Retinal pigment epithelial cell (primary cell): ENCODE measurements at regions not wholly inside any gene's neighbourhood (a gene's known extent, or its start where the extent isn't known, plus 50 kb on each side); places are given as distances from the start of the nearest gene placed in this dataset.
"Not testable (repeated sequence)": the region's sequence is repeated elsewhere in the genome, so short reads cannot be mapped to it uniquely, and the experiment has no call there.

Experiments used
- DNase-seq: peaks from one replicate; pipeline ENCODE4 v3.0.0-alpha.2; 2010; ENCODE audit warnings: low read depth
- H3K4me3 ChIP-seq: 2 replicates; pipeline ENCODE4 v1.5.1; 2011; ENCODE audit warnings: mild to moderate bottlenecking, low read length, control low read depth, moderate library complexity
- TF ChIP-seq, protein P1 (sequence below): conservative IDR thresholded peaks from 2 replicates; pipeline ENCODE4 v1.5.1; 2011; ENCODE audit warnings: low read depth, low read length, control low read depth, inconsistent platforms

DNA sequence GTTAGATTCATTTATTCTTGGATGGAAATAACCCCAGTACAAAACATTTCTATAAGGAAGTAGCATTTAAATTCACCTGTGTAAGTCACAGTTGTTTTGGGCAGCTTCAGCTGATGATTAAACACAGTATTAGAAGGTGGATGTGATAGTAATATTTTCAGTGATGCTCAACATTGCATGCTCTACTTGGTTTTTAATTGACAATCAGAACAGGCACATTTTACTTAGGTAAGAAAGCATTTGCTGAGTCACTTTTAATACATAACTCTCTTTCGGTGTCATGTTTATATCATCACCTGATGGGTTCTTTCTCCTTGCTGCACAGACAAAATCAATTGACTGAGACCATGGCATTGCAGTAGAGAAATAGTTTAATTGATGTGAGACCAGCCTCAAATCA, 80.7 kb downstream of the CMAS start:
- DNase-seq: no peak
- TF ChIP-seq, protein P1, sequence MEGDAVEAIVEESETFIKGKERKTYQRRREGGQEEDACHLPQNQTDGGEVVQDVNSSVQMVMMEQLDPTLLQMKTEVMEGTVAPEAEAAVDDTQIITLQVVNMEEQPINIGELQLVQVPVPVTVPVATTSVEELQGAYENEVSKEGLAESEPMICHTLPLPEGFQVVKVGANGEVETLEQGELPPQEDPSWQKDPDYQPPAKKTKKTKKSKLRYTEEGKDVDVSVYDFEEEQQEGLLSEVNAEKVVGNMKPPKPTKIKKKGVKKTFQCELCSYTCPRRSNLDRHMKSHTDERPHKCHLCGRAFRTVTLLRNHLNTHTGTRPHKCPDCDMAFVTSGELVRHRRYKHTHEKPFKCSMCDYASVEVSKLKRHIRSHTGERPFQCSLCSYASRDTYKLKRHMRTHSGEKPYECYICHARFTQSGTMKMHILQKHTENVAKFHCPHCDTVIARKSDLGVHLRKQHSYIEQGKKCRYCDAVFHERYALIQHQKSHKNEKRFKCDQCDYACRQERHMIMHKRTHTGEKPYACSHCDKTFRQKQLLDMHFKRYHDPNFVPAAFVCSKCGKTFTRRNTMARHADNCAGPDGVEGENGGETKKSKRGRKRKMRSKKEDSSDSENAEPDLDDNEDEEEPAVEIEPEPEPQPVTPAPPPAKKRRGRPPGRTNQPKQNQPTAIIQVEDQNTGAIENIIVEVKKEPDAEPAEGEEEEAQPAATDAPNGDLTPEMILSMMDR: no peak
- no peak overlapping the region for H3K4me3 ChIP-seq

DNA sequence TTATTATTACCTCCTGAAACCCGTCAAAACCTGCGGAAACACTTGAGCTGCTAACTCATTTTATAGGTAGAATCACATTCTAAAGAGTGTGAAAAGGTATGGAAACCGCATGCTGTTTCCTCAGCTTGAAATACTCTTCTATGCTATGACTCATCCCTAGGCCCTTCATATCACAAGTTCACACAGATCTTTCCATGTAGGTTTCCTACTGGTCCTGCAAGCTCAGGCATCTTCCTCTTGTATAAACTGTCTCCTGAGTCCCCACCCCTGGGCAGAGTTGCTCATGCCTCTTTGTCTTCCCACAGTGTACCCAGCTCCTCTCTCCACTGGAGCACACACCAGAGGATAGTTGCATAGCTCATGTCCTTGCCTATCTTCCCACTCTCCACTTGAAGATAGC, 84.7 kb downstream of the CMAS start:
- no peak overlapping the region for H3K4me3 ChIP-seq
- DNase-seq: no peak
- TF ChIP-seq, protein P1: no peak

DNA sequence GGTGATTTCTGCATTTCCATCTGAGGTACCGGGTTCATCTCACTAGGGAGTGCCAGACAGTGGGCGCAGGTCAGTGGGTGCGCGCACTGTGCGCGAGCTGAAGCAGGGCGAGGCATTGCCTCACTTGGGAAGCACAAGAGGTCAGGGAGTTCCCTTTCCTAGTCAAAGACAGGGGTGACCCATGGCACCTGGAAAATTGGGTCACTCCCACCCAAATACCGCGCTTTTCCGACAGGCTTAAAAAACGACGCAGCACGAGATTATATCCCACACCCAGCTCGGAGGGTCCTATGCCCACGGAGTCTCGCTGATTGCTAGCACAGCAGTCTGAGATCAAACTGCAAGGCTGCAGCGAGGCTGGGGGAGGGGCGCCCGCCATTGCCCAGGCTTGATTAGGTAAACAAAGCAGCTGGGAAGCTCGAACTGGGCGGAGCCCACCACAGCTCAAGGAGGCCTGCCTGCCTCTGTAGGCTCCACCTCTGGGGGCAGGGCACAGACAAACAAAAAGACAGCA, 90.6 kb downstream of the CMAS start:
- not testable (repeated sequence) for H3K4me3 ChIP-seq, DNase-seq
